Fibroblast of mammary gland (primary cell): ENCODE measurements at regions not wholly inside any gene's neighbourhood (a gene's known extent, or its start where the extent isn't known, plus 50 kb on each side); places are given as distances from the start of the nearest gene placed in this dataset.

Experiments
- DNase-seq: peaks from one replicate; pipeline ENCODE4 v3.0.0-alpha.2; 2010; ENCODE audit warnings: low read depth
- H3K4me3 ChIP-seq: 2 replicates; pipeline ENCODE4 v1.5.1; 2011; ENCODE audit warnings: low read depth, mild to moderate bottlenecking, low read length, moderate library complexity; ENCODE audit not compliant: control insufficient read depth
- TF ChIP-seq, protein P1 (sequence below): conservative IDR thresholded peaks from 2 replicates; pipeline ENCODE4 v1.5.1; 2011; ENCODE audit warnings: low read depth, low read length, inconsistent platforms; ENCODE audit not compliant: control insufficient read depth, insufficient read depth

- no peak overlapping the region for H3K4me3 ChIP-seq
- no peak for DNase-seq
- TF ChIP-seq, protein P1, sequence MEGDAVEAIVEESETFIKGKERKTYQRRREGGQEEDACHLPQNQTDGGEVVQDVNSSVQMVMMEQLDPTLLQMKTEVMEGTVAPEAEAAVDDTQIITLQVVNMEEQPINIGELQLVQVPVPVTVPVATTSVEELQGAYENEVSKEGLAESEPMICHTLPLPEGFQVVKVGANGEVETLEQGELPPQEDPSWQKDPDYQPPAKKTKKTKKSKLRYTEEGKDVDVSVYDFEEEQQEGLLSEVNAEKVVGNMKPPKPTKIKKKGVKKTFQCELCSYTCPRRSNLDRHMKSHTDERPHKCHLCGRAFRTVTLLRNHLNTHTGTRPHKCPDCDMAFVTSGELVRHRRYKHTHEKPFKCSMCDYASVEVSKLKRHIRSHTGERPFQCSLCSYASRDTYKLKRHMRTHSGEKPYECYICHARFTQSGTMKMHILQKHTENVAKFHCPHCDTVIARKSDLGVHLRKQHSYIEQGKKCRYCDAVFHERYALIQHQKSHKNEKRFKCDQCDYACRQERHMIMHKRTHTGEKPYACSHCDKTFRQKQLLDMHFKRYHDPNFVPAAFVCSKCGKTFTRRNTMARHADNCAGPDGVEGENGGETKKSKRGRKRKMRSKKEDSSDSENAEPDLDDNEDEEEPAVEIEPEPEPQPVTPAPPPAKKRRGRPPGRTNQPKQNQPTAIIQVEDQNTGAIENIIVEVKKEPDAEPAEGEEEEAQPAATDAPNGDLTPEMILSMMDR = no peak
Measured at GRCh38 chr1:30618335-30618747, 105.0 kb downstream of the MATN1 start.

- TF ChIP-seq, protein P1 = no peak
- no peak overlapping the region for H3K4me3 ChIP-seq
- no peak for DNase-seq
Measured at GRCh38 chr1:30616759-30617158, 106.6 kb downstream of the MATN1 start.

- TF ChIP-seq, protein P1 = no peak
- no peak for DNase-seq
- no peak overlapping the region for H3K4me3 ChIP-seq
Measured at GRCh38 chr1:30615816-30616590, 107.4 kb downstream of the MATN1 start.

GRCh38 chr1:30615076-30615795, 108.1 kb downstream of the MATN1 start:
- no peak overlapping the region for H3K4me3 ChIP-seq
- TF ChIP-seq, protein P1 = no peak
- no peak for DNase-seq

DNA sequence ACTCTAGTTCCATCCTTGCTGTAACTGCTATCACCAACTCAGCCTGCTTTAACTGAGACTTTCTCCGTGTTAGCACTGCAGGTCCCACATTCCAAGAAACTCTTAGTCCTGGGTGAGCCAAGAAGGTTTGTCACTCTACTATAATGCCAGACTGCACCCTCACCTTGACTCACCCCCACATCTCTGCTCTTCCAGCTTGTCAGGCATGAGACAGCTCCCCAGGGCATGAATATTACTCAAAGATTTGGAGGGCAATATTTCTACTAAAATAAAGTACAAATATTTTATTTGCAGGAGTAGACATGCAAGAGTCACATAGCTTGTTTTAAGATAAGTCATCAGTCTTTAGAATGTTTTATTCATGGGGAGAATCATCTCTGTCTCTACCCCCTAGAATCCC, 110.2 kb downstream of the MATN1 start:
- no peak for DNase-seq
- TF ChIP-seq, protein P1 = no peak
- no peak overlapping the region for H3K4me3 ChIP-seq

- H3K4me3 ChIP-seq = no peak overlapping the region
- no peak for DNase-seq
- TF ChIP-seq, protein P1 = no peak
Measured at GRCh38 chr1:30612536-30613065, 110.8 kb downstream of the MATN1 start.
